ENCODE measurements at regions not wholly inside any gene's neighbourhood (a gene's known extent, or its start where the extent isn't known, plus 50 kb on each side); places are given as distances from the start of the nearest gene placed in this dataset.

DNA sequence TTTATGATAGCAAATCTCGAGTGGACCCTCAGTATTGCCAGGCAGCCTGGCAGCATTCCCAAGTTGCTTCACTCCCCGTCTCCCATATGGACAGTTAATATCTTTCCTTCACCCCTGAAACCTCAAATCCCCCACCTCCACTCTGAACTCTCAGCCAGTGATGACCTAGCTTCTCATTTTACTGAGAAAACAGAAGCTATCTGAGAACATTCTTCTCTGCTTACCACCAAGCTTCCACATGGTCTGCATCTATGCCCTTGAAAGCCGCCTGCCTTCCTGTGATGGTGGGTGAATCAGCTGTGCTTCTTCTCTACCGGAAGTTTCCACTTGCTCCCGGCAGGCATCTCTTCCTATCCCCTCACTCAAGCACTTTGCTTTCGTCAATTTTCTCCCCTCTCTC is 529.2 kb downstream of the EPHA4 start:
- Histone ChIP-seq H3K56ac (ENCODE audit: insufficient read length, low read depth, low read length) (no peak overlapping the region), H2BK20ac (ENCODE audit: low read depth, low read length, poor library complexity, severe bottlenecking) (no peak overlapping the region), H3K79me2 (ENCODE audit: insufficient read depth, low read length) (no peaks in the 10 kb centered on the region), H3K23me2 (ENCODE audit: insufficient read length, low read depth, low read length, poor library complexity, severe bottlenecking) (no peaks in the 10 kb centered on the region), H4K91ac (ENCODE audit: insufficient read length, low read depth, low read length) (no peak overlapping the region), H4K5ac (ENCODE audit: insufficient read length, low read depth, low read length) (no peak overlapping the region), H2AFZ (ENCODE audit: low read length) (no peak overlapping the region), H3K14ac (ENCODE audit: insufficient read depth, low read length) (no peak overlapping the region), H2AK5ac (ENCODE audit: insufficient read length, low read length) (no peak overlapping the region), H2BK5ac (ENCODE audit: insufficient read length, low read length) (no peak overlapping the region), H2BK12ac (ENCODE audit: insufficient read length, low read depth, low read length) (no peak overlapping the region), H4K20me1 (ENCODE audit: control insufficient read depth, insufficient read depth, insufficient read length) (no peaks in the 10 kb centered on the region), H3K4ac (ENCODE audit: low read depth, low read length) (no peak overlapping the region), H3K9me3 (ENCODE audit: control insufficient read depth, low read depth, low read length) (no peaks in the 10 kb centered on the region), H3K27ac (ENCODE audit: insufficient read length, low read depth, low read length) (no peak overlapping the region), H2BK120ac (ENCODE audit: low read depth, low read length, poor library complexity, severe bottlenecking) (no peak overlapping the region), H3K4me2 (ENCODE audit: insufficient read depth, insufficient read length, low read length) (no peak overlapping the region), H3K4me1 (ENCODE audit: insufficient read depth, low read length) (no peaks in the 10 kb centered on the region), H3T11ph (ENCODE audit: low read length) (no peak overlapping the region), H4K8ac (replicated peaks; ENCODE audit: insufficient read length, low read depth, low read length) (no peak overlapping the region), H3K79me1 (ENCODE audit: insufficient read depth, low read depth, low read length, poor library complexity, severe bottlenecking) (no peaks in the 10 kb centered on the region), H3K27me3 (ENCODE audit: insufficient read depth, low read length) (no peaks in the 10 kb centered on the region), H3K9ac (ENCODE audit: extremely low read depth, insufficient read length, low read length) (no peak overlapping the region), H3K18ac (ENCODE audit: insufficient read length, low read depth, low read length) (no peak overlapping the region), H3K23ac (ENCODE audit: insufficient read length, low read depth, low read length) (no peak overlapping the region), H2BK15ac (ENCODE audit: low read depth, low read length) (no peak overlapping the region)
- no peaks in the 10 kb centered on the region for H3K36me3 Mint-ChIP-seq (ENCODE audit: insufficient read depth in 1 of 3, low read depth in 3 of 3)
- H3K27ac Mint-ChIP-seq, result no peak overlapping the region
- DNase-seq, result no peak
- no peak overlapping the region for H3K4me3 Mint-ChIP-seq
- no peak for TF ChIP-seq CTCF (conservative IDR thresholded peaks at IDR 0.05)
- no CpG with 5 or more reads among the region's 6 CpGs for WGBS (ENCODE audit: extremely low coverage, insufficient read length, low lambda C conversion rate)
- H3K9me3 Mint-ChIP-seq, result no peaks in the 10 kb centered on the region
- H3K4me1 Mint-ChIP-seq, result no peaks in the 10 kb centered on the region; a peak in 1 of 4 replicates
- no peaks in the 10 kb centered on the region for H3K27me3 Mint-ChIP-seq (ENCODE audit: low read depth)
